GM06990 (cell line): ENCODE measurements at regions not wholly inside any gene's neighbourhood (a gene's known extent, or its start where the extent isn't known, plus 50 kb on each side); places are given as distances from the start of the nearest gene placed in this dataset.

Experiments
- DNase-seq: peaks from one replicate; pipeline ENCODE4 v3.0.0-alpha.2; 2011; ENCODE audit not compliant: insufficient read length; ENCODE audit errors: extremely low read depth
- H3K27me3 ChIP-seq: replicated peaks from 2 replicates; pipeline ENCODE4 v1.6.0; 2011; ENCODE audit warnings: low read length; ENCODE audit not compliant: control insufficient read depth, insufficient read depth
- H3K36me3 ChIP-seq: 2 replicates; pipeline ENCODE4 v1.5.1; 2011; ENCODE audit warnings: low read length; ENCODE audit not compliant: control insufficient read depth, insufficient read depth
- H3K4me3 ChIP-seq: replicated peaks from 2 replicates; pipeline ENCODE4 v1.5.1; 2011; ENCODE audit warnings: low read depth, mild to moderate bottlenecking, control low read depth, low read length
- CTCF ChIP-seq: IDR thresholded peaks from 2 replicates; pipeline ENCODE4 v1.5.1; 2011; ENCODE audit warnings: low read length, control low read depth, mild to moderate bottlenecking, inconsistent platforms; ENCODE audit not compliant: insufficient read depth, poor library complexity, severe bottlenecking

GRCh38 chr20:24738981-24739633 lies 210.0 kb upstream of the CST7 start:
- H3K4me3 ChIP-seq: no peak overlapping the region

DNA sequence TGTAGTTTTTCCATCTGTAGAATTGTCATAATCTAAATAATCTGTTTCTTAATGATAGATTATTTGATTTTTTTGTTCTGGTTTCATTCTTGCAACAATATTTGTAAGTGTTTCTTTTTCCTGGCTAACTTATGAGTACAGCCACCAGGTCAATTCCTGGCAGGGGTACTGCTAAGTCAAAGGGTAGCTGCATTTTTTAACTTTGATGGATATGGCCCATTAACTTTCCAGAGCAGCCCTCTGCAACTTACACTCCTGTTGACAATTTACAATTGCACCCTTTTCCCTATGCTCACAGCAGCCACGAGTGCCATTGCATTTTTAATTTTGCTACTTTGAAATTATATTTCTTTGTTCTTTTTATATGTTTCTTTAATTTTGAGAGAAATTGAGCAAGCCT lies 209.3 kb upstream of the CST7 start:
- no peaks in the 10 kb centered on the region for H3K27me3 ChIP-seq
- no peaks in the 10 kb centered on the region for H3K36me3 ChIP-seq
- H3K4me3 ChIP-seq: no peak overlapping the region
- DNase-seq: no peak
- no peak for TF ChIP-seq CTCF

More at GRCh38 chr20:24738981-24739633, 210.0 kb upstream of the CST7 start:
- DNase-seq: no peak
- Histone ChIP-seq H3K27me3 (no peaks in the 10 kb centered on the region), H3K36me3 (no peaks in the 10 kb centered on the region)
- no peak for TF ChIP-seq CTCF

DNA sequence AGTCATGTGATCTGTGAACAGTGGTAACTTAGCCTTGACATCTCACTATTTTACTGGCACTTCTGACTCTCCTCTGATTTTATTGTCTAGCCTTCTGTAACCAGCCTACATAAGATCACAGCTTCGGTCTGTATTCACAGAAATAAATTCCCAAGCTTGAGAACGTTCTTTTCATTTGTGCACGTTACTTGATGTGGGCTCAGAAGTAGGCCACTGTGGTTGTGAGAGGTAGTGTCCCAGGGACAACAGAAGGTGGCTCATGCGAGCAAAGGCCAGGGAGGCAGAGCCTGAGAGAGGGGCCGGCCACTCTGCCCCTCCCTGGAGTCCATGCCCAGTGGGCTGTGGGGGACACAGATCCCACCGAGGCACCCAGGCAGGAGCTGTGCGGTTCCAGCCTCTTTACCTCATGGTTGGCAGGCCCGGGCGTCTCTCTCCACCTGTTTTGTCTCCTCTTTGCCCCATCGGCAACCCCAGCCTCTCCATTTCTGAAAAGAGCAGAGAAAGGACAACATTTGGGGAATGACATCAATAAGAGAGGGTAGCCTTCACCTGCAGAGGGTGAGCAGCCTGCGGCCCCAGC lies 207.5 kb upstream of the CST7 start:
- DNase-seq: no peak
- TF ChIP-seq CTCF: no peak
- Histone ChIP-seq H3K36me3 (no peaks in the 10 kb centered on the region), H3K4me3 (no peak overlapping the region), H3K27me3 (no peaks in the 10 kb centered on the region)

DNA sequence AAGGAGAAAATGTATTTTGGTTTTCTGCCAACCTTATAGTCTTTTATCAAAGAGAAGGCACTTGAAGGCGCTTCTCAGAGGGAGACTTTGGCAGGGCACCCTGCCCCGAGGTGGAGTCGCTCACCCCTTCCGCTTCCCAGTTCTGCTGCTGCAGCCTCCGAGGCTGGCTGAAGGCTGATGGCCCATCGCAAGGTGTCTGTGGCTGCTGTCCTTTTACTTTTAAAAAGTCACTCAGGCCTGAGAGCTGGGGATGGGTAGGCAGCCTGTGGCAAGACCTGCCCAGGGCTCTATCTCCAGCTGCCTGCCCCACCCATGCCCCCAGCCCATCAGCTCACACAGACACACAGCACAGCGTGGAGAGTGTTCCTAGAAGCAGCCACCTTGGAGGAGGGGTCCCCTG lies 206.6 kb upstream of the CST7 start:
- H3K4me3 ChIP-seq: no peak overlapping the region
- TF ChIP-seq CTCF: no peak
- H3K36me3 ChIP-seq: no peaks in the 10 kb centered on the region
- no peak for DNase-seq
- no peaks in the 10 kb centered on the region for H3K27me3 ChIP-seq

DNA sequence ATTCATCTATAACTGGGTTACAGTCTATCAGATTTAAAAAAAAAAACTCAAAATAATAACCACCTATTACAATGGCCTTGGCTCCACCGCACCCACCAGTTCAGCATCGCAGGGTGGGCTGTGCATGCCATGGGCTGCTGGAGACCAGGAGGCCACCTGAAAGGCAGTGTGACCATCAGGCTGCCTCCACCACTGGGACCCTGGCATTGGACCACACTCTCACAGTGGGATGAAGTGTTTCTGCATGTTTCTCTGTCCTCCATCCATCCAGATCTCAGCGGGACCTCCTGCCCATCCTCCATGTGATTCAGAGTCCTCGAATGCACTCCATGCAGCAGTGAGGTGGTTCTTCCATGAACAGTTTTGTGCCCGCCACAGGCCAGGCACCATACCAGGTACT lies 206.1 kb upstream of the CST7 start:
- no peaks in the 10 kb centered on the region for H3K27me3 ChIP-seq
- no peak for TF ChIP-seq CTCF
- no peaks in the 10 kb centered on the region for H3K36me3 ChIP-seq
- DNase-seq: no peak
- H3K4me3 ChIP-seq: no peak overlapping the region
